GM23338 (cell line): ENCODE measurements at regions not wholly inside any gene's neighbourhood (a gene's known extent, or its start where the extent isn't known, plus 50 kb on each side); places are given as distances from the start of the nearest gene placed in this dataset.

Experiments
- ATAC-seq: fragments of 200-7000 bp; cut with Tn5 transposase; 3 replicates; pipeline ENCODE4 v1.9.1; 2020
- DNase-seq: peaks from one replicate; pipeline ENCODE4 v3.0.0-alpha.2; 2015; ENCODE audit warnings: low spot score
- H2AFZ ChIP-seq: fragments of 200-600 bp; sonication (generic); 2 replicates; pipeline ENCODE4 v1.8.0; 2016; ENCODE audit warnings: antibody characterized with exemption, mild to moderate bottlenecking, moderate library complexity
- H3F3A ChIP-seq: fragments of 200-600 bp; sonication (generic); replicated peaks from 2 replicates; pipeline ENCODE4 v1.8.0; 2017; ENCODE audit warnings: antibody characterized with exemption, mixed run types, low read depth
- H3K27ac ChIP-seq: fragments of 200-600 bp; sonication (generic); 2 replicates; pipeline ENCODE4 v1.6.1; 2016; ENCODE audit warnings: low read depth
- H3K27me3 ChIP-seq: fragments of 200-600 bp; sonication (generic); 2 replicates; pipeline ENCODE4 v1.8.0; 2016; ENCODE audit warnings: mild to moderate bottlenecking, mixed run types, moderate library complexity; ENCODE audit not compliant: insufficient read depth
- H3K36me3 ChIP-seq: fragments of 200-600 bp; sonication (generic); 2 replicates; pipeline ENCODE4 v1.8.0; 2016; ENCODE audit warnings: mild to moderate bottlenecking; ENCODE audit not compliant: insufficient read depth
- H3K4me1 ChIP-seq: fragments of 200-600 bp; sonication (generic); 2 replicates; pipeline ENCODE4 v1.8.0; 2016; ENCODE audit warnings: mild to moderate bottlenecking, moderate library complexity; ENCODE audit not compliant: insufficient read depth
- H3K4me2 ChIP-seq: fragments of 200-600 bp; sonication (generic); 2 replicates; pipeline ENCODE4 v1.7.1; 2017; ENCODE audit warnings: mixed run types
- H3K4me3 ChIP-seq: fragments of 200-600 bp; sonication (generic); 2 replicates; pipeline ENCODE4 v1.6.1; 2016; ENCODE audit warnings: mixed run types
- H3K79me2 ChIP-seq: fragments of 200-600 bp; sonication (generic); replicated peaks from 2 replicates; pipeline ENCODE4 v1.8.0; 2017; ENCODE audit warnings: mild to moderate bottlenecking; ENCODE audit not compliant: insufficient read depth
- H3K9me2 ChIP-seq: fragments of 200-600 bp; sonication (generic); 2 replicates; pipeline ENCODE4 v1.8.0; 2017; ENCODE audit not compliant: insufficient read depth
- H4K20me1 ChIP-seq: fragments of 200-600 bp; sonication (generic); replicated peaks from 2 replicates; pipeline ENCODE4 v1.8.0; 2017; ENCODE audit warnings: mild to moderate bottlenecking; ENCODE audit not compliant: insufficient read depth
- H3K27ac Mint-ChIP-seq: 2 replicates; pipeline ENCODE4 v1.8.0; 2020; ENCODE audit warnings: inconsistent platforms, mild to moderate bottlenecking, moderate library complexity, mixed read lengths
- H3K27me3 Mint-ChIP-seq: 3 replicates; pipeline ENCODE4 v1.8.0; 2022; ENCODE audit warnings: low read depth, mild to moderate bottlenecking, moderate library complexity, mixed read lengths, inconsistent platforms; ENCODE audit not compliant: insufficient read depth, poor library complexity
- H3K36me3 Mint-ChIP-seq: 3 replicates; pipeline ENCODE4 v1.8.0; 2021; ENCODE audit warnings: low read depth, mild to moderate bottlenecking, inconsistent platforms, moderate library complexity, mixed read lengths
- H3K4me1 Mint-ChIP-seq: 3 replicates; pipeline ENCODE4 v1.8.0; 2020; ENCODE audit warnings: mild to moderate bottlenecking, inconsistent platforms, mixed read lengths
- H3K4me3 Mint-ChIP-seq: 3 replicates; pipeline ENCODE4 v1.8.0; 2021; ENCODE audit warnings: moderate library complexity, mild to moderate bottlenecking, inconsistent platforms, mixed read lengths
- H3K9me3 Mint-ChIP-seq: 3 replicates; pipeline ENCODE4 v1.8.0; 2020; ENCODE audit warnings: moderate library complexity, mild to moderate bottlenecking, inconsistent platforms, mixed read lengths
- CTCF ChIP-seq, 2 experiments: fragments of 200-600 bp in 1 of 2; sonication (generic) in 1 of 2; conservative IDR thresholded peaks; 2 replicates each; pipeline versions ENCODE4 v1.5.1 to v1.6.1; 2016 to 2017; ENCODE audit warnings: antibody characterized with exemption in 2 of 2, low read depth in 2 of 2, mild to moderate bottlenecking in 2 of 2, moderate library complexity in 1 of 2
- EZH2 ChIP-seq: fragments of 200-600 bp; sonication (generic); IDR thresholded peaks from one replicate; pipeline ENCODE4 v1.8.0; 2017; ENCODE audit warnings: antibody characterized with exemption, mild to moderate bottlenecking, low read depth; ENCODE audit not compliant: unreplicated experiment
- EZH2phosphoT487 ChIP-seq: fragments of 200-600 bp; sonication (generic); IDR thresholded peaks from one replicate; pipeline ENCODE4 v1.8.1; 2018; ENCODE audit warnings: antibody characterized with exemption; ENCODE audit not compliant: unreplicated experiment
- JUNB ChIP-seq: IDR thresholded peaks from one replicate; pipeline ENCODE4 v1.6.1; 2016; ENCODE audit warnings: antibody characterized with exemption; ENCODE audit not compliant: unreplicated experiment
- POLR2AphosphoS5 ChIP-seq: IDR thresholded peaks from 2 replicates; pipeline ENCODE4 v1.6.1; 2016; ENCODE audit warnings: antibody characterized with exemption, low read depth
- STAT1 ChIP-seq: IDR thresholded peaks from one replicate; pipeline ENCODE4 v1.6.1; 2016; ENCODE audit warnings: antibody characterized with exemption; ENCODE audit not compliant: unreplicated experiment
- ZNF114 ChIP-seq: fragments of 250-450 bp; sonication (Bioruptor Pico); IDR thresholded peaks from 2 replicates; pipeline ENCODE4 v1.5.0; 2020; ENCODE audit warnings: mild to moderate bottlenecking, moderate library complexity
- ZNF331 ChIP-seq: fragments of 250-450 bp; sonication (Bioruptor Pico); IDR thresholded peaks from 2 replicates; pipeline ENCODE4 v1.5.0; 2020; ENCODE audit warnings: low read depth, mild to moderate bottlenecking, moderate library complexity
- ZNF462 ChIP-seq: fragments of 250-450 bp; sonication (Bioruptor Pico); IDR thresholded peaks from 2 replicates; pipeline ENCODE4 v1.5.0; 2020; ENCODE audit warnings: mild to moderate bottlenecking, moderate library complexity
- TF ChIP-seq, protein P1 (sequence below): IDR thresholded peaks from one replicate; pipeline ENCODE4 v1.6.1; 2018; ENCODE audit warnings: antibody characterized with exemption; ENCODE audit not compliant: unreplicated experiment
- TF ChIP-seq, protein P2 (sequence below): IDR thresholded peaks from 2 replicates; pipeline ENCODE4 v1.6.1; 2016; ENCODE audit warnings: antibody characterized with exemption

- TF ChIP-seq, protein P1, sequence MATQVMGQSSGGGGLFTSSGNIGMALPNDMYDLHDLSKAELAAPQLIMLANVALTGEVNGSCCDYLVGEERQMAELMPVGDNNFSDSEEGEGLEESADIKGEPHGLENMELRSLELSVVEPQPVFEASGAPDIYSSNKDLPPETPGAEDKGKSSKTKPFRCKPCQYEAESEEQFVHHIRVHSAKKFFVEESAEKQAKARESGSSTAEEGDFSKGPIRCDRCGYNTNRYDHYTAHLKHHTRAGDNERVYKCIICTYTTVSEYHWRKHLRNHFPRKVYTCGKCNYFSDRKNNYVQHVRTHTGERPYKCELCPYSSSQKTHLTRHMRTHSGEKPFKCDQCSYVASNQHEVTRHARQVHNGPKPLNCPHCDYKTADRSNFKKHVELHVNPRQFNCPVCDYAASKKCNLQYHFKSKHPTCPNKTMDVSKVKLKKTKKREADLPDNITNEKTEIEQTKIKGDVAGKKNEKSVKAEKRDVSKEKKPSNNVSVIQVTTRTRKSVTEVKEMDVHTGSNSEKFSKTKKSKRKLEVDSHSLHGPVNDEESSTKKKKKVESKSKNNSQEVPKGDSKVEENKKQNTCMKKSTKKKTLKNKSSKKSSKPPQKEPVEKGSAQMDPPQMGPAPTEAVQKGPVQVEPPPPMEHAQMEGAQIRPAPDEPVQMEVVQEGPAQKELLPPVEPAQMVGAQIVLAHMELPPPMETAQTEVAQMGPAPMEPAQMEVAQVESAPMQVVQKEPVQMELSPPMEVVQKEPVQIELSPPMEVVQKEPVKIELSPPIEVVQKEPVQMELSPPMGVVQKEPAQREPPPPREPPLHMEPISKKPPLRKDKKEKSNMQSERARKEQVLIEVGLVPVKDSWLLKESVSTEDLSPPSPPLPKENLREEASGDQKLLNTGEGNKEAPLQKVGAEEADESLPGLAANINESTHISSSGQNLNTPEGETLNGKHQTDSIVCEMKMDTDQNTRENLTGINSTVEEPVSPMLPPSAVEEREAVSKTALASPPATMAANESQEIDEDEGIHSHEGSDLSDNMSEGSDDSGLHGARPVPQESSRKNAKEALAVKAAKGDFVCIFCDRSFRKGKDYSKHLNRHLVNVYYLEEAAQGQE, result no peak
- TF ChIP-seq POLR2AphosphoS5, result no peak
- no peak for TF ChIP-seq EZH2phosphoT487
- no peak for TF ChIP-seq EZH2
- no peak for TF ChIP-seq JUNB
- no peak for TF ChIP-seq CTCF (conservative IDR thresholded peaks at IDR 0.05; ENCODE audit: low read depth in 2 of 2)
- TF ChIP-seq STAT1, result no peak
Measured at GRCh38 chr6:164159061-164159460, 744.5 kb downstream of the QKI start (continued).

DNA sequence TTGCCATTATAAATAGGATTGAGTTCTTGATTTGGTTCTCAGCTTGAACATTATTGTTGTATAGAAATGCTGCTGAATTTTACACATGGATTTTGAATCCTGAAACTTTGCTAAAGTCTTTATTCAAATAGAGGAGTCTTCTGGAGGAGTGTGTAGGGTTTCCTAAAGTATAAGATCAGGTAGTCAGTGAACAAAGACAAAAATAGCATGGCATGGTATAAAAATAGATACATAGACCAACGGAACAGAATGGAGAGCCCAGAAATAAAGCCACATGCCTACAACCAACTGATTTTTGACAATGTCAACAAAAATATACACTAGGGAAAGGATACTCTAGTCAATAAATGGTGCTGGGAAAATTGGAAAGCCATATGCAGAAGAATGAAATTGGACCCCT lies 740.1 kb downstream of the QKI start:
- H3K27ac Mint-ChIP-seq, result no peak overlapping the region
- H4K20me1 ChIP-seq, result no peaks in the 10 kb centered on the region
- peaks cover 9% of the 10 kb centered on the region for H3K36me3 Mint-ChIP-seq
- H3K9me2 ChIP-seq, result 0 out of 2 replicates have a peak, but pooled peaks cover 7% of the 10 kb centered on the region
- peaks cover 2% of the 10 kb centered on the region; the same call in 1 of the 3 replicates for H3K4me1 Mint-ChIP-seq
- no peak overlapping the region for H3K27ac ChIP-seq
- peaks cover 8% of the 10 kb centered on the region; the same call in 1 of the 2 replicates for H3K4me1 ChIP-seq
- no peak overlapping the region for H3K4me3 ChIP-seq
- H3K27me3 Mint-ChIP-seq, result peaks cover 6% of the 10 kb centered on the region
- ATAC-seq, result no peak
- no peaks in the 10 kb centered on the region for H3K36me3 ChIP-seq
- no peak overlapping the region for H3K4me3 Mint-ChIP-seq
- peaks cover 15% of the 10 kb centered on the region for H3K9me3 Mint-ChIP-seq
- H3K27me3 ChIP-seq, result no peaks in the 10 kb centered on the region
- no peaks in the 10 kb centered on the region for H3F3A ChIP-seq
- H2AFZ ChIP-seq, result no peak overlapping the region
- H3K79me2 ChIP-seq, result no peaks in the 10 kb centered on the region
- no peak overlapping the region for H3K4me2 ChIP-seq
- DNase-seq, result no peak
- TF ChIP-seq ZNF462 (CRISPR knock-in tag), result no peak
- TF ChIP-seq ZNF114 (CRISPR knock-in tag), result no peak
- TF ChIP-seq, protein P2, sequence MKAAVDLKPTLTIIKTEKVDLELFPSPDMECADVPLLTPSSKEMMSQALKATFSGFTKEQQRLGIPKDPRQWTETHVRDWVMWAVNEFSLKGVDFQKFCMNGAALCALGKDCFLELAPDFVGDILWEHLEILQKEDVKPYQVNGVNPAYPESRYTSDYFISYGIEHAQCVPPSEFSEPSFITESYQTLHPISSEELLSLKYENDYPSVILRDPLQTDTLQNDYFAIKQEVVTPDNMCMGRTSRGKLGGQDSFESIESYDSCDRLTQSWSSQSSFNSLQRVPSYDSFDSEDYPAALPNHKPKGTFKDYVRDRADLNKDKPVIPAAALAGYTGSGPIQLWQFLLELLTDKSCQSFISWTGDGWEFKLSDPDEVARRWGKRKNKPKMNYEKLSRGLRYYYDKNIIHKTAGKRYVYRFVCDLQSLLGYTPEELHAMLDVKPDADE, result no peak
- no peak for TF ChIP-seq EZH2
- TF ChIP-seq ZNF331 (CRISPR knock-in tag), result no peak
- TF ChIP-seq EZH2phosphoT487, result no peak
